ENCODE measurements at regions not wholly inside any gene's neighbourhood (a gene's known extent, or its start where the extent isn't known, plus 50 kb on each side); places are given as distances from the start of the nearest gene placed in this dataset.

DNA sequence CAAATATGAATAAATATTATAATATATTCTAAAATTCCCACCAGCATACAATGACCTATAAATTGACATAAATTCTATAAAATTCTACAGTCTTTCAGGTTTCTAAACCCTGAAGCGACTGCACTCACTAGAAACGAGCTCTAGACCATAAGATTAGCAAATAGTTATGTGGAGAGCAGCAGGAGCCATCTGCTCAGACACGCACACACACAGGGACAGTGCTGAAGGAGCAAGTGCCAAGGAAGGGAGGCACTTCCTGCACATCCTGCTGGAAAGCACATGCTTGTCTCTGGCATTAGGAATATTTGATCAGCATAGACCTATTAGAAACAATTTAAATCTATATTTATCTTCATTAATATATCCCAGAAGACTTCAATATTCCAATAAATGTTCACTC is 713.9 kb upstream of the CDH2 start:
- H3K9me2 ChIP-seq (replicated peaks; ENCODE audit: low read depth, low read length): no peaks in the 10 kb centered on the region
- no peaks in the 10 kb centered on the region for H3K36me3 ChIP-seq (ENCODE audit: insufficient read depth, low read length)
- H2AFZ ChIP-seq (ENCODE audit: low read length): no peak overlapping the region
- H3F3A ChIP-seq (ENCODE audit: low read depth): no peaks in the 10 kb centered on the region
- no peak overlapping the region for H3K4me3 ChIP-seq (ENCODE audit: low read length, poor library complexity, severe bottlenecking)
- H3K4me1 ChIP-seq (ENCODE audit: insufficient read depth, low read length, poor library complexity, severe bottlenecking): no peaks in the 10 kb centered on the region
- no peaks in the 10 kb centered on the region for H3K79me2 ChIP-seq (ENCODE audit: insufficient read depth, low read length)
- H3K4me2 ChIP-seq (ENCODE audit: low read depth, low read length, poor library complexity, severe bottlenecking): no peak overlapping the region
- H3K9ac ChIP-seq (ENCODE audit: low read depth, low read length, poor library complexity, severe bottlenecking): no peak overlapping the region
- H4K20me1 ChIP-seq (ENCODE audit: insufficient read depth, low read length, poor library complexity, severe bottlenecking): no peaks in the 10 kb centered on the region
- no peaks in the 10 kb centered on the region for H3K9me3 ChIP-seq (ENCODE audit: insufficient read depth, low read depth, low read length)
- TF ChIP-seq EZH2phosphoT487 (IDR thresholded peaks at IDR 0.05; ENCODE audit: borderline replicate concordance): no peak
- TF ChIP-seq, protein P1, sequence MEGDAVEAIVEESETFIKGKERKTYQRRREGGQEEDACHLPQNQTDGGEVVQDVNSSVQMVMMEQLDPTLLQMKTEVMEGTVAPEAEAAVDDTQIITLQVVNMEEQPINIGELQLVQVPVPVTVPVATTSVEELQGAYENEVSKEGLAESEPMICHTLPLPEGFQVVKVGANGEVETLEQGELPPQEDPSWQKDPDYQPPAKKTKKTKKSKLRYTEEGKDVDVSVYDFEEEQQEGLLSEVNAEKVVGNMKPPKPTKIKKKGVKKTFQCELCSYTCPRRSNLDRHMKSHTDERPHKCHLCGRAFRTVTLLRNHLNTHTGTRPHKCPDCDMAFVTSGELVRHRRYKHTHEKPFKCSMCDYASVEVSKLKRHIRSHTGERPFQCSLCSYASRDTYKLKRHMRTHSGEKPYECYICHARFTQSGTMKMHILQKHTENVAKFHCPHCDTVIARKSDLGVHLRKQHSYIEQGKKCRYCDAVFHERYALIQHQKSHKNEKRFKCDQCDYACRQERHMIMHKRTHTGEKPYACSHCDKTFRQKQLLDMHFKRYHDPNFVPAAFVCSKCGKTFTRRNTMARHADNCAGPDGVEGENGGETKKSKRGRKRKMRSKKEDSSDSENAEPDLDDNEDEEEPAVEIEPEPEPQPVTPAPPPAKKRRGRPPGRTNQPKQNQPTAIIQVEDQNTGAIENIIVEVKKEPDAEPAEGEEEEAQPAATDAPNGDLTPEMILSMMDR (conservative IDR thresholded peaks at IDR 0.05; ENCODE audit: low read length): no peak
- no peaks in the 10 kb centered on the region for H3K27me3 ChIP-seq (ENCODE audit: insufficient read depth, low read length, poor library complexity, severe bottlenecking)

DNA sequence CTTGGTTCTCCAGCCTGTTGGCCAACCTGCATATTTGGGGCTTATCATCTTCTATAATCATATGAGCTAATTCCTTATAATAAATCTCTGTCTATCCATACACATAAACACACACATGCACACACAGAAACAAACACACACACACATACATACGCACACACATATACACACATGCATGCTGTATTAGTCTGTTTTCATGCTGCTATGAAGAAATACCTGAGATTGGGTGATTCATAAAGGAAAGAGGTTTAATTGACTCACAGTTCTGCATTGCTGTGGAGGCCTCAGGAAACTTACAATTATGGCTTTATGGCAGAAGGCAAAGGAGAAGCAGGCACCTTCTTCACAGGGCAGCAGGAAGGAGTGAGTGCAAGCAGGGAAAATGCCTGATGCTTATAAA is 707.4 kb upstream of the CDH2 start:
- no peaks in the 10 kb centered on the region for H3K27me3 ChIP-seq (ENCODE audit: insufficient read depth, low read length, poor library complexity, severe bottlenecking)
- H2AFZ ChIP-seq (ENCODE audit: low read length): no peak overlapping the region
- H3K4me3 ChIP-seq (ENCODE audit: low read length, poor library complexity, severe bottlenecking): no peak overlapping the region
- no peaks in the 10 kb centered on the region for H3K36me3 ChIP-seq (ENCODE audit: insufficient read depth, low read length)
- no peak overlapping the region for H3K9ac ChIP-seq (ENCODE audit: low read depth, low read length, poor library complexity, severe bottlenecking)
- H3F3A ChIP-seq (ENCODE audit: low read depth): no peaks in the 10 kb centered on the region
- no peaks in the 10 kb centered on the region for H3K9me3 ChIP-seq (ENCODE audit: insufficient read depth, low read depth, low read length)
- no peak overlapping the region for H3K4me2 ChIP-seq (ENCODE audit: low read depth, low read length, poor library complexity, severe bottlenecking)
- no peaks in the 10 kb centered on the region for H3K4me1 ChIP-seq (ENCODE audit: insufficient read depth, low read length, poor library complexity, severe bottlenecking)
- no peaks in the 10 kb centered on the region for H3K79me2 ChIP-seq (ENCODE audit: insufficient read depth, low read length)
- no peaks in the 10 kb centered on the region for H4K20me1 ChIP-seq (ENCODE audit: insufficient read depth, low read length, poor library complexity, severe bottlenecking)
- no peaks in the 10 kb centered on the region for H3K9me2 ChIP-seq (replicated peaks; ENCODE audit: low read depth, low read length)
- no peak for TF ChIP-seq EZH2phosphoT487 (IDR thresholded peaks at IDR 0.05; ENCODE audit: borderline replicate concordance)
- TF ChIP-seq, protein P1 (conservative IDR thresholded peaks at IDR 0.05; ENCODE audit: low read length): no peak

DNA sequence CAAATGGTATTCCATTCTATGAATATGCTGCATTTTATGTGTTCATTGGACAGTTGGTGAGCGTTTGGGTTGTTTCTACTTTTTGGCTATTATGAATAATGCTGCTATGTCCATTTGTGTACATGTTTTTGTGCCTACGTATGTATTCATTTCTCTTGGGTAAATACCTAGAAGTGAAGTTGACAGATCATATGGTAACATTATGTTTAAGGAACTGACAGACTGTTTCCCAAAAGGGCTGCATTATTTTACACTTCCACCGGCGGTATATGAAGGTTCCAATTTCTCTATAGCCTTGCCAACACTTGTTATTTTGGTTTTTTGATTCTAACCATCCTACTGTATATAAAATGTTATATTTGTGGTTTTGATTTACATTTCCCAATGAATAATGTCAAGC is 703.9 kb upstream of the CDH2 start:
- TF ChIP-seq, protein P1 (conservative IDR thresholded peaks at IDR 0.05; ENCODE audit: low read length): no peak
- TF ChIP-seq EZH2phosphoT487 (IDR thresholded peaks at IDR 0.05; ENCODE audit: borderline replicate concordance): no peak
- H3K4me2 ChIP-seq (ENCODE audit: low read depth, low read length, poor library complexity, severe bottlenecking): no peak overlapping the region
- H3K4me1 ChIP-seq (ENCODE audit: insufficient read depth, low read length, poor library complexity, severe bottlenecking): no peaks in the 10 kb centered on the region
- H4K20me1 ChIP-seq (ENCODE audit: insufficient read depth, low read length, poor library complexity, severe bottlenecking): no peaks in the 10 kb centered on the region
- H2AFZ ChIP-seq (ENCODE audit: low read length): no peak overlapping the region
- H3K9me3 ChIP-seq (ENCODE audit: insufficient read depth, low read depth, low read length): no peaks in the 10 kb centered on the region
- H3F3A ChIP-seq (ENCODE audit: low read depth): no peaks in the 10 kb centered on the region
- no peaks in the 10 kb centered on the region for H3K36me3 ChIP-seq (ENCODE audit: insufficient read depth, low read length)
- no peak overlapping the region for H3K9ac ChIP-seq (ENCODE audit: low read depth, low read length, poor library complexity, severe bottlenecking)
- H3K79me2 ChIP-seq (ENCODE audit: insufficient read depth, low read length): no peaks in the 10 kb centered on the region
- no peaks in the 10 kb centered on the region for H3K27me3 ChIP-seq (ENCODE audit: insufficient read depth, low read length, poor library complexity, severe bottlenecking)
- H3K9me2 ChIP-seq (replicated peaks; ENCODE audit: low read depth, low read length): no peaks in the 10 kb centered on the region
- H3K4me3 ChIP-seq (ENCODE audit: low read length, poor library complexity, severe bottlenecking): no peak overlapping the region
